Hepatocyte (in vitro differentiated cells): ENCODE measurements at regions not wholly inside any gene's neighbourhood (a gene's known extent, or its start where the extent isn't known, plus 50 kb on each side); places are given as distances from the start of the nearest gene placed in this dataset.

Source experiments
- DNase-seq: peaks from one replicate; pipeline ENCODE4 v3.0.0-alpha.2; 2016; ENCODE audit warnings: low spot score
- H2AFZ ChIP-seq: fragments of 200-600 bp; sonication (generic); 2 replicates; pipeline ENCODE4 v1.6.0; 2016; ENCODE audit warnings: antibody characterized with exemption, mild to moderate bottlenecking
- H3K27ac ChIP-seq: fragments of 200-600 bp; sonication (generic); 2 replicates; pipeline ENCODE4 v1.5.1; 2016; ENCODE audit warnings: mild to moderate bottlenecking
- H3K27me3 ChIP-seq: fragments of 200-600 bp; sonication (generic); 2 replicates; pipeline ENCODE4 v1.6.1; 2016
- H3K36me3 ChIP-seq: fragments of 200-600 bp; sonication (generic); replicated peaks from 2 replicates; pipeline ENCODE4 v1.5.1; 2016; ENCODE audit warnings: low read depth; ENCODE audit not compliant: insufficient read depth
- H3K4me1 ChIP-seq: fragments of 200-600 bp; sonication (generic); 2 replicates; pipeline ENCODE4 v1.5.1; 2016; ENCODE audit warnings: mild to moderate bottlenecking, moderate library complexity; ENCODE audit not compliant: insufficient read depth
- H3K4me2 ChIP-seq: fragments of 200-600 bp; sonication (generic); 2 replicates; pipeline ENCODE4 v1.6.0; 2016
- H3K4me3 ChIP-seq: fragments of 200-600 bp; sonication (generic); 2 replicates; pipeline ENCODE4 v1.5.1; 2016; ENCODE audit warnings: mild to moderate bottlenecking
- H3K79me2 ChIP-seq: fragments of 200-600 bp; sonication (generic); 2 replicates; pipeline ENCODE4 v1.6.0; 2017; ENCODE audit warnings: mild to moderate bottlenecking
- H3K9me2 ChIP-seq: fragments of 200-600 bp; sonication (generic); replicated peaks from 2 replicates; pipeline ENCODE4 v1.6.0; 2017; ENCODE audit warnings: mild to moderate bottlenecking; ENCODE audit not compliant: insufficient read depth
- H3K9me3 ChIP-seq: fragments of 200-600 bp; sonication (generic); 2 replicates; pipeline ENCODE4 v1.5.1; 2016; ENCODE audit warnings: low read depth, mild to moderate bottlenecking
- H4K20me1 ChIP-seq: fragments of 200-600 bp; sonication (generic); 2 replicates; pipeline ENCODE4 v1.6.0; 2016; ENCODE audit warnings: mild to moderate bottlenecking; ENCODE audit not compliant: insufficient read depth, poor library complexity, severe bottlenecking
- EZH2 ChIP-seq: fragments of 200-600 bp; sonication (generic); IDR thresholded peaks from 2 replicates; pipeline ENCODE4 v1.6.1; 2016; ENCODE audit warnings: antibody characterized with exemption, mild to moderate bottlenecking, borderline replicate concordance
- EZH2phosphoT487 ChIP-seq: fragments of 200-600 bp; sonication (generic); IDR thresholded peaks from one replicate; pipeline ENCODE4 v1.6.1; 2018; ENCODE audit warnings: antibody characterized with exemption, mild to moderate bottlenecking, low read depth, moderate library complexity; ENCODE audit not compliant: unreplicated experiment, severe bottlenecking
- WGBS: methylation state at CpG from one replicate; pipeline ENCODE4 v1.1.6; 2016; ENCODE audit warnings: low lambda C conversion rate; ENCODE audit errors: missing lambda C conversion rate; 5-methylcytosine and 5-hydroxymethylcytosine counted together
- TF ChIP-seq, protein P1 (sequence below): fragments of 200-600 bp; sonication (generic); IDR thresholded peaks from 2 replicates; pipeline ENCODE4 v1.5.1; 2016; ENCODE audit warnings: antibody characterized with exemption, mild to moderate bottlenecking; ENCODE audit not compliant: poor library complexity

- no peaks in the 10 kb centered on the region for H3K79me2 ChIP-seq
- DNase-seq, result no peak
- H3K27ac ChIP-seq, result no peak overlapping the region
- no peaks in the 10 kb centered on the region for H4K20me1 ChIP-seq
- no peaks in the 10 kb centered on the region for H3K36me3 ChIP-seq
- H3K4me1 ChIP-seq, result no peaks in the 10 kb centered on the region
- no peaks in the 10 kb centered on the region for H3K27me3 ChIP-seq
- TF ChIP-seq, protein P1, sequence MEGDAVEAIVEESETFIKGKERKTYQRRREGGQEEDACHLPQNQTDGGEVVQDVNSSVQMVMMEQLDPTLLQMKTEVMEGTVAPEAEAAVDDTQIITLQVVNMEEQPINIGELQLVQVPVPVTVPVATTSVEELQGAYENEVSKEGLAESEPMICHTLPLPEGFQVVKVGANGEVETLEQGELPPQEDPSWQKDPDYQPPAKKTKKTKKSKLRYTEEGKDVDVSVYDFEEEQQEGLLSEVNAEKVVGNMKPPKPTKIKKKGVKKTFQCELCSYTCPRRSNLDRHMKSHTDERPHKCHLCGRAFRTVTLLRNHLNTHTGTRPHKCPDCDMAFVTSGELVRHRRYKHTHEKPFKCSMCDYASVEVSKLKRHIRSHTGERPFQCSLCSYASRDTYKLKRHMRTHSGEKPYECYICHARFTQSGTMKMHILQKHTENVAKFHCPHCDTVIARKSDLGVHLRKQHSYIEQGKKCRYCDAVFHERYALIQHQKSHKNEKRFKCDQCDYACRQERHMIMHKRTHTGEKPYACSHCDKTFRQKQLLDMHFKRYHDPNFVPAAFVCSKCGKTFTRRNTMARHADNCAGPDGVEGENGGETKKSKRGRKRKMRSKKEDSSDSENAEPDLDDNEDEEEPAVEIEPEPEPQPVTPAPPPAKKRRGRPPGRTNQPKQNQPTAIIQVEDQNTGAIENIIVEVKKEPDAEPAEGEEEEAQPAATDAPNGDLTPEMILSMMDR, result no peak
- TF ChIP-seq EZH2 (no peak), EZH2phosphoT487 (no peak)
- no peaks in the 10 kb centered on the region for H3K9me2 ChIP-seq
- WGBS, result 84% methylated on average over 4 of the region's 4 CpGs
- H3K4me3 ChIP-seq, result no peak overlapping the region
- no peak overlapping the region for H3K4me2 ChIP-seq
- no peak overlapping the region for H2AFZ ChIP-seq
- H3K9me3 ChIP-seq, result no peaks in the 10 kb centered on the region
These were observed 1003.7 kb upstream of the SLIT2 start for GRCh38 chr4:19248023-19248422.

- no peak overlapping the region for H2AFZ ChIP-seq
- H3K9me3 ChIP-seq, result no peaks in the 10 kb centered on the region
- no peaks in the 10 kb centered on the region for H3K36me3 ChIP-seq
- no peaks in the 10 kb centered on the region for H4K20me1 ChIP-seq
- TF ChIP-seq, protein P1, result no peak
- TF ChIP-seq EZH2phosphoT487 (no peak), EZH2 (no peak)
- no peak overlapping the region for H3K4me2 ChIP-seq
- no peaks in the 10 kb centered on the region for H3K27me3 ChIP-seq
- H3K4me1 ChIP-seq, result peaks cover 6% of the 10 kb centered on the region
- 50% methylated on average over 4 of the region's 4 CpGs for WGBS
- DNase-seq, result no peak
- no peak overlapping the region for H3K4me3 ChIP-seq
- H3K9me2 ChIP-seq, result no peaks in the 10 kb centered on the region
- no peaks in the 10 kb centered on the region for H3K79me2 ChIP-seq
- no peak overlapping the region for H3K27ac ChIP-seq
These were observed 1009.8 kb upstream of the SLIT2 start for GRCh38 chr4:19241895-19242294.

GRCh38 chr4:19239565-19239964, 1012.1 kb upstream of the SLIT2 start:
- no peaks in the 10 kb centered on the region for H3K9me2 ChIP-seq
- no peak for DNase-seq
- H3K27ac ChIP-seq, result no peak overlapping the region
- no peak overlapping the region for H3K4me3 ChIP-seq
- TF ChIP-seq EZH2phosphoT487 (no peak), EZH2 (no peak)
- TF ChIP-seq, protein P1, result no peak
- no peak overlapping the region for H3K4me2 ChIP-seq
- no peaks in the 10 kb centered on the region for H4K20me1 ChIP-seq
- no peaks in the 10 kb centered on the region for H3K9me3 ChIP-seq
- WGBS, result 56% methylated on average over 2 of the region's 2 CpGs
- H3K27me3 ChIP-seq, result no peaks in the 10 kb centered on the region
- no peaks in the 10 kb centered on the region for H3K79me2 ChIP-seq
- H3K4me1 ChIP-seq, result peaks cover 6% of the 10 kb centered on the region
- no peak overlapping the region for H2AFZ ChIP-seq
- H3K36me3 ChIP-seq, result no peaks in the 10 kb centered on the region

DNA sequence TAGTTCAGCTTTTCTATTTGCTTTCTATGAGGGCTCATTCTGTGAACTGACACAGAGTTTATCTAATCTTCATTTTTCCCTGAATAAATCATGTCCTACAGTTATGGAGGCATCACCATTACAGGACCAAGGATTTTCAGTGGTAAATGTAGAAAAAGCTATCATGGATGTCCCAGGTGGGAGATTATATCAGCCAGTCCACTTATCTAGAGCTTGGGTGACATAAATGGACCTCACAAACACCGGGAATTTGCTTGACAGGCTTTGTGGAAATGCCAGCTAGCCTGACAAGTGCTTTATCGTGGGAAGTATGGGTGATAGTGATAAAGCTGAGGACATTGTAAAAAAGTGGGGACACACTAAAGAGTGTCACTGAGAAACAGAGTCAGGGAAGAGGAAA, 1015.2 kb upstream of the SLIT2 start:
- H3K9me2 ChIP-seq, result no peaks in the 10 kb centered on the region
- no peak overlapping the region for H3K4me3 ChIP-seq
- WGBS, result 63% methylated on average over 2 of the region's 2 CpGs
- no peaks in the 10 kb centered on the region for H3K79me2 ChIP-seq
- no peak overlapping the region for H3K27ac ChIP-seq
- H3K9me3 ChIP-seq, result no peaks in the 10 kb centered on the region
- H3K27me3 ChIP-seq, result no peaks in the 10 kb centered on the region
- TF ChIP-seq EZH2 (no peak), EZH2phosphoT487 (no peak)
- TF ChIP-seq, protein P1, result no peak
- no peak overlapping the region for H3K4me2 ChIP-seq
- H3K4me1 ChIP-seq, result peaks cover 6% of the 10 kb centered on the region
- DNase-seq, result no peak
- no peaks in the 10 kb centered on the region for H4K20me1 ChIP-seq
- H3K36me3 ChIP-seq, result no peaks in the 10 kb centered on the region
- H2AFZ ChIP-seq, result no peak overlapping the region
